GM23248 (cell line): ENCODE measurements at regions not wholly inside any gene's neighbourhood (a gene's known extent, or its start where the extent isn't known, plus 50 kb on each side); places are given as distances from the start of the nearest gene placed in this dataset.

ENCODE experiments used
- DNase-seq: peaks from one replicate; pipeline ENCODE4 v3.0.0-alpha.2; 2015
- H2AFZ ChIP-seq: fragments of 200-600 bp; sonication (generic); 2 replicates; pipeline ENCODE4 v1.6.1; 2016; ENCODE audit warnings: antibody characterized with exemption
- H3F3A ChIP-seq: fragments of 200-600 bp; sonication (generic); 2 replicates; pipeline ENCODE4 v1.6.1; 2016; ENCODE audit warnings: mild to moderate bottlenecking, antibody characterized with exemption, mixed run types; ENCODE audit not compliant: insufficient read depth
- H3K27ac ChIP-seq: fragments of 200-600 bp; sonication (generic); 2 replicates; pipeline ENCODE4 v1.5.1; 2016; ENCODE audit warnings: mild to moderate bottlenecking
- H3K27me3 ChIP-seq: fragments of 200-600 bp; sonication (generic); replicated peaks from 2 replicates; pipeline ENCODE4 v1.6.1; 2016; ENCODE audit warnings: mild to moderate bottlenecking; ENCODE audit not compliant: insufficient read depth
- H3K36me3 ChIP-seq: fragments of 200-600 bp; sonication (generic); 2 replicates; pipeline ENCODE4 v1.6.1; 2016; ENCODE audit warnings: low read depth, mild to moderate bottlenecking
- H3K4me1 ChIP-seq: fragments of 200-600 bp; sonication (generic); 2 replicates; pipeline ENCODE4 v1.6.1; 2016; ENCODE audit warnings: mild to moderate bottlenecking; ENCODE audit not compliant: insufficient read depth
- H3K4me2 ChIP-seq: fragments of 200-600 bp; sonication (generic); one replicate; pipeline ENCODE4 v1.6.1; 2016; ENCODE audit warnings: mild to moderate bottlenecking; ENCODE audit not compliant: unreplicated experiment
- H3K4me3 ChIP-seq: fragments of 200-600 bp; sonication (generic); 2 replicates; pipeline ENCODE4 v1.5.1; 2016; ENCODE audit warnings: mild to moderate bottlenecking
- H3K79me2 ChIP-seq: fragments of 200-600 bp; sonication (generic); 2 replicates; pipeline ENCODE4 v1.6.1; 2016; ENCODE audit warnings: mild to moderate bottlenecking; ENCODE audit not compliant: insufficient read depth
- H3K9ac ChIP-seq: fragments of 200-600 bp; sonication (generic); 2 replicates; pipeline ENCODE4 v1.6.1; 2016; ENCODE audit warnings: mild to moderate bottlenecking
- H3K9me2 ChIP-seq: fragments of 200-600 bp; sonication (generic); 2 replicates; pipeline ENCODE4 v1.6.1; 2016; ENCODE audit warnings: mixed run types, mild to moderate bottlenecking, moderate library complexity; ENCODE audit not compliant: insufficient read depth
- H3K9me3 ChIP-seq: fragments of 200-600 bp; sonication (generic); one replicate; pipeline ENCODE4 v1.6.1; 2017; ENCODE audit warnings: low read depth
- H4K20me1 ChIP-seq: fragments of 200-600 bp; sonication (generic); 2 replicates; pipeline ENCODE4 v1.6.0; 2016; ENCODE audit not compliant: insufficient read depth
- EZH2 ChIP-seq: fragments of 200-600 bp; sonication (generic); IDR thresholded peaks from 2 replicates; pipeline ENCODE4 v1.6.1; 2018; ENCODE audit warnings: antibody characterized with exemption, mild to moderate bottlenecking; ENCODE audit not compliant: insufficient read depth, poor library complexity, severe bottlenecking
- EZH2phosphoT487 ChIP-seq: fragments of 200-600 bp; sonication (generic); IDR thresholded peaks from 2 replicates; pipeline ENCODE4 v1.6.1; 2018; ENCODE audit warnings: antibody characterized with exemption, moderate library complexity, mild to moderate bottlenecking, low read depth; ENCODE audit not compliant: insufficient read depth
- WGBS, 2 experiments: methylation state at CpG; one replicate each; pipeline ENCODE4 v1.1.6; 2015 to 2017; ENCODE audit warnings: low lambda C conversion rate in 2 of 2, low coverage in 1 of 2; ENCODE audit errors: missing lambda C conversion rate in 2 of 2; 5-methylcytosine and 5-hydroxymethylcytosine counted together
- in situ Hi-C: fragments of 300-500 bp; cut with MboI; formaldehyde crosslinking; loops from 2 replicates; pipeline ENCODE4 v1.15.0; 2020

DNA sequence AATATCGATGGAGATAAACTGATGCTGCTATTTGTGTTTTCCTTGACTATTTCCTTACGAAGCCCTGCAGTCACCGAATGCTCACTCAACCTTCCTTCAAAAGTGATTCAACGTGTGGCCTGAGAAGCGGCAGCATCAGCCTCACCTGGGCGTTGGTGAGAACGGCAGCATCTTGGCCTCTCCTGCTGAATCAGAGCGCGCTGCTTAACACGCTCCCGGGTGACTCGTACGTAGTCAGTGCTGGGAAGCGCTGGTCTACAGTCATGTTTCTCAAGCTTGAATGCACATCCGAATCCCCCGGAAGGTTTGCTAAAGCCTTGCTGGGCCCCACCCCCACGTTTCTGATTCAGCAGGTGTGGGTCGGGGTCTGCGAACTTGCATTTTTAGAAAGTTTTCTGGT is 214.1 kb upstream of the RREB1 start:
- no peaks in the 10 kb centered on the region for H3K9me2 ChIP-seq
- no peaks in the 10 kb centered on the region for H3K4me1 ChIP-seq
- H4K20me1 ChIP-seq: no peaks in the 10 kb centered on the region
- in situ Hi-C loops: no loop called here
- no peak overlapping the region for H3K4me3 ChIP-seq
- H3K27me3 ChIP-seq: no peaks in the 10 kb centered on the region
- H3K4me2 ChIP-seq: no peak overlapping the region
- H3K79me2 ChIP-seq: no peaks in the 10 kb centered on the region
- H3K27ac ChIP-seq: no peak overlapping the region
- no peak overlapping the region for H3K9ac ChIP-seq
- TF ChIP-seq EZH2 (no peak), EZH2phosphoT487 (no peak)
- H3K36me3 ChIP-seq: no peaks in the 10 kb centered on the region
- WGBS, 2 experiments: 77% methylated on average over 19 of the region's 19 CpGs
- no peaks in the 10 kb centered on the region for H3F3A ChIP-seq
- no peaks in the 10 kb centered on the region for H3K9me3 ChIP-seq
- H2AFZ ChIP-seq: no peak overlapping the region
- DNase-seq: no peak

DNA sequence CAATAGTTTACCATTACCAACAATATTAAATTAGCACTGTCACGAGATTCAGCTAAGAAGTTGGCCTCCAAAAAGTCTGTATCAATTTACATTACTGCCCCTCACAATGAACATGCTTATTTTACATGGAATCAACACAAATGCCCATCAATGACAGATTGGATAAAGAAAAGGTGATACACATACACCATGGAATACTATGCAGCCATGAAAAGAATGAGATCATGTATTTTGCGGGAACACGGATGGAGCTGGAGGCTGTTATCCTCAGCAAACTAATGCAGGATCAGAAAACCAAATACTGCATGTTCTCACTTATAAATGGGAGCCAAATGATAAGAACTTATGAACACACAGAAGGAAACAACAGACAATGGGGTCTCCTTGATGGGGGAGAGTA is 211.8 kb upstream of the RREB1 start:
- H3K4me2 ChIP-seq: no peak overlapping the region
- WGBS, 2 experiments: 74 to 82% methylated on average over 3 of the region's 3 CpGs

DNA sequence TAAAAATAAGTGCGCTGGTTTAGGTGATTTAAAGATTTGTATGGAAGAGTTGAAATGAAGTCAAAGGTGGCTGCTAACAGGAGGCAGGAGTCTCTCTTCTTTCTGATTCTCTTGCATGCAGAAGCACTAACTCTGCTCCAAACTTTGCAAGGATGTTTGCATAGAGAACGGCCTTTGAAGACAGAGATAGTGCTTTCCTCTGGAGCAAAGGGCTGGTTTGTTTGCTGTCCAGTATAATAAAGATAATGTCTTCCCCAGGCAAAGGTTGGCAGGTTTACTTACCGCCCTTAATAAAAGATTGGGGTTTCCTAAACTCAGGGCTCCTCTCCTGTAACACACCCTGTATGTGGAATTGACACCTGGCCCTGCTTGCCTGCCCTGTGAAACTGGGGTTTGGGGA is 210.6 kb upstream of the RREB1 start:
- Histone ChIP-seq H3K79me2 (no peaks in the 10 kb centered on the region), H3K9ac (no peak overlapping the region), H3K9me2 (no peaks in the 10 kb centered on the region), H2AFZ (no peak overlapping the region), H4K20me1 (no peaks in the 10 kb centered on the region), H3K4me3 (no peak overlapping the region), H3K27me3 (no peaks in the 10 kb centered on the region; the same call in 1 of the 2 replicates), H3K4me2 (no peak overlapping the region), H3K9me3 (no peaks in the 10 kb centered on the region), H3K4me1 (no peaks in the 10 kb centered on the region), H3F3A (no peaks in the 10 kb centered on the region), H3K36me3 (no peaks in the 10 kb centered on the region), H3K27ac (no peak overlapping the region)
- in situ Hi-C loops: no loop called here
- DNase-seq: no peak
- TF ChIP-seq EZH2: no peak
- no peak for TF ChIP-seq EZH2phosphoT487
- WGBS, 2 experiments: 67 to 78% methylated on average over 3 of the region's 3 CpGs

More for the DNA sequence above, 211.8 kb upstream of the RREB1 start:
- in situ Hi-C loops: no loop called here
- H3K9me2 ChIP-seq: no peaks in the 10 kb centered on the region
- H2AFZ ChIP-seq: no peak overlapping the region
- H3K4me3 ChIP-seq: no peak overlapping the region
- H3K9ac ChIP-seq: no peak overlapping the region
- no peaks in the 10 kb centered on the region; the same call in 1 of the 2 replicates for H3K27me3 ChIP-seq
- no peaks in the 10 kb centered on the region for H3K4me1 ChIP-seq
- DNase-seq: no peak
- H3K27ac ChIP-seq: no peak overlapping the region
- no peaks in the 10 kb centered on the region for H4K20me1 ChIP-seq
- H3F3A ChIP-seq: no peaks in the 10 kb centered on the region
- no peaks in the 10 kb centered on the region for H3K9me3 ChIP-seq
- TF ChIP-seq EZH2 (no peak), EZH2phosphoT487 (no peak)
- no peaks in the 10 kb centered on the region for H3K36me3 ChIP-seq
- H3K79me2 ChIP-seq: no peaks in the 10 kb centered on the region

DNA sequence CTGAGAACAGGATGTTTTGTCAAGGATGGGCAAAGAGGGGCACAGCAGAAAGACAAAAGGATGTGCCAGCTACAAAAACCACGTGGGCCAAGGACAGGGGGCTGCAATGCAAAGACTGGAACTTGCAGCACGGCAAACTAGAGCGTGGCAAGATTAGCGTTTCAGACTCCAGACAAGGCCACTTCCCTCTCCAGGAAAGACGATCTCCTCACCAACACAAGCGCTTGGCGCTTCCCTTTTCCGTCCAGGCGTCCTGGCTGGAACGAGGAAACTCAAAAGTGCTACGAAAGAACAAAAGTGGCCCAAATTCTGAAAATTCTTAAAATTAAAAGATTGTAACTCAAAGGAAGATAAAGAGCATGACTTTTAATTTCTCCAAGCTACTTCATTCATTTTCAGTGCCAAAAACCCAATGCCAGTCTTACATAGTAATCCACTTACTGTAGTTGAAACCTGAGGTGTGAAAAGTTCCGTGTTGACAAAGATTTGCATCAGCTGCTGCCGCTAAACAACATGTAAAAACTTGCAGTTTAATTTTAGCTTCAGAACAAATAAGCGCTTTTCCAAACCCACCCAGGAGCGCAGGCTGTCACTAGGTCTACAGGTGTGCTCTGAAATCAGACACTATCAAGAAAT is 207.1 kb upstream of the RREB1 start:
- Histone ChIP-seq H3K27me3 (no peaks in the 10 kb centered on the region; the same call in 1 of the 2 replicates), H3K9ac (no peak overlapping the region), H3K79me2 (no peaks in the 10 kb centered on the region), H4K20me1 (no peaks in the 10 kb centered on the region), H2AFZ (no peak overlapping the region), H3F3A (no peaks in the 10 kb centered on the region), H3K27ac (no peak overlapping the region), H3K4me2 (no peak overlapping the region), H3K4me3 (no peak overlapping the region), H3K9me3 (no peaks in the 10 kb centered on the region), H3K9me2 (no peaks in the 10 kb centered on the region), H3K4me1 (no peaks in the 10 kb centered on the region), H3K36me3 (no peaks in the 10 kb centered on the region)
- 86 to 90% methylated on average over 15 of the region's 15 CpGs for WGBS, 2 experiments
- in situ Hi-C loops: no loop called here
- DNase-seq: no peak
- no peak for TF ChIP-seq EZH2
- TF ChIP-seq EZH2phosphoT487: no peak
